SK-N-SH (cell line): ENCODE measurements at regions not wholly inside any gene's neighbourhood (a gene's known extent, or its start where the extent isn't known, plus 50 kb on each side); places are given as distances from the start of the nearest gene placed in this dataset.
"Not testable (repeated sequence)": the region's sequence is repeated elsewhere in the genome, so short reads cannot be mapped to it uniquely, and the experiment has no call there.

Source experiments
- CTCF ChIP-seq: fragments of 200-600 bp; sonication (generic); IDR thresholded peaks from 2 replicates; pipeline ENCODE4 v1.6.1; 2017; ENCODE audit warnings: antibody characterized with exemption, mild to moderate bottlenecking, moderate library complexity
- ELF1 ChIP-seq: IDR thresholded peaks from 2 replicates; pipeline ENCODE4 v1.4.0; 2012
- EP300 ChIP-seq, 2 experiments: IDR thresholded peaks; 2 replicates each; pipeline versions ENCODE4 v1.4.0 to v1.6.1; 2012; ENCODE audit warnings: borderline replicate concordance in 1 of 2, low read depth in 1 of 2, low read length in 1 of 2
- MXI1 ChIP-seq: IDR thresholded peaks from 2 replicates; pipeline ENCODE4 v1.6.1; 2012; ENCODE audit warnings: mild to moderate bottlenecking, low read depth, low read length, improper control_type of control experiment
- POLR2AphosphoS5 ChIP-seq: IDR thresholded peaks from 2 replicates; pipeline ENCODE4 v1.6.1; 2012; ENCODE audit warnings: low read depth, low read length
- RXRA ChIP-seq: IDR thresholded peaks from 2 replicates; pipeline ENCODE4 v1.4.0; 2012; ENCODE audit warnings: low read depth, mild to moderate bottlenecking, borderline replicate concordance
- ZBTB33 ChIP-seq: IDR thresholded peaks from 2 replicates; pipeline ENCODE4 v1.4.0; 2012; ENCODE audit warnings: low read depth, borderline replicate concordance

GRCh38 chrX:63192366-63193041 is 158.6 kb downstream of the SPIN4 start:
- not testable (repeated sequence) for TF ChIP-seq ZBTB33; CTCF; MXI1; POLR2AphosphoS5; EP300 (IDR thresholded peaks at IDR 0.05; ENCODE audit: borderline replicate concordance in 1 of 2, low read depth in 1 of 2, low read length in 1 of 2); RXRA; ELF1
